Transverse colon (tissue), 4 donors: ENCODE measurements at regions not wholly inside any gene's neighbourhood (a gene's known extent, or its start where the extent isn't known, plus 50 kb on each side); places are given as distances from the start of the nearest gene placed in this dataset.
"Not testable (repeated sequence)": the region's sequence is repeated elsewhere in the genome, so short reads cannot be mapped to it uniquely, and the experiment has no call there.

Source experiments
- DNase-seq: peaks from one replicate; pipeline ENCODE4 v3.0.0-alpha.2; 2019
- H3K27ac ChIP-seq, 4 donors: fragments of 200-600 bp; sonication (generic); 2 replicates each; pipeline ENCODE4 v1.5.1; 2016 to 2018; ENCODE audit warnings: inconsistent platforms in 4 of 4
- H3K27me3 ChIP-seq: fragments of 200-600 bp; sonication (generic); 2 replicates; pipeline ENCODE4 v1.5.1; 2017; ENCODE audit warnings: inconsistent platforms
- H3K36me3 ChIP-seq, 4 donors: fragments of 200-600 bp; sonication (generic); 2 replicates each; pipeline ENCODE4 v1.5.1; 2017 to 2019; ENCODE audit warnings: inconsistent platforms in 4 of 4
- H3K4me1 ChIP-seq, 4 donors: fragments of 200-600 bp; sonication (generic); 2 replicates each; pipeline ENCODE4 v1.5.1; 2017 to 2020; ENCODE audit warnings: inconsistent platforms in 4 of 4
- H3K4me3 ChIP-seq, 4 donors: fragments of 200-600 bp; sonication (generic); 1 replicate in 1 of 4; 2 replicates in 3 of 4; pipeline versions ENCODE4 v1.5.1 to v1.6.1; 2017 to 2019; ENCODE audit warnings: inconsistent platforms in 4 of 4
- H3K9me3 ChIP-seq, 2 donors: fragments of 200-600 bp; sonication (generic); 2 replicates each; pipeline ENCODE4 v1.5.1; 2017 to 2019; ENCODE audit warnings: inconsistent platforms in 2 of 2
- CTCF ChIP-seq, 5 experiments: fragments of 200-600 bp in 3 of 5; fragments of 450-650 bp in 2 of 5; sonication (generic) in 3 of 5; IDR thresholded peaks; 1 replicate in 2 of 5; 2 replicates in 3 of 5; pipeline ENCODE4 v1.5.1; 2016 to 2017; ENCODE audit warnings: antibody characterized with exemption in 5 of 5, inconsistent platforms in 3 of 5, mild to moderate bottlenecking in 2 of 5, moderate library complexity in 1 of 5
- EP300 ChIP-seq: sonication (generic); formaldehyde crosslinking; IDR thresholded peaks from one replicate; pipeline ENCODE4 v1.6.1; 2017; ENCODE audit warnings: antibody characterized with exemption, low read depth
- POLR2A ChIP-seq: fragments of 450-650 bp; IDR thresholded peaks from one replicate; pipeline ENCODE4 v1.6.1; 2016; ENCODE audit warnings: antibody characterized with exemption, mild to moderate bottlenecking, moderate library complexity
- POLR2AphosphoS5 ChIP-seq, 3 donors: sonication (generic); formaldehyde crosslinking; IDR thresholded peaks; one replicate each; pipeline ENCODE4 v1.6.1; 2016; ENCODE audit warnings: antibody characterized with exemption in 3 of 3
- WGBS, 2 donors: methylation state at CpG; one replicate each; pipeline ENCODE4 v1.1.5; 2018; ENCODE audit warnings: low coverage in 1 of 2; 5-methylcytosine and 5-hydroxymethylcytosine counted together
- in situ Hi-C, 4 donors: fragments of 200-750 bp; cut with MboI; loops; one replicate each; pipeline versions ENCODE4 v1.15.0 to v1.15.1; 2017; ENCODE audit warnings: low sequenced_read_pairs in 3 of 4, low pct_ligation_motif_present in 1 of 4, low pct_unique_long_range_greater_than_20kb in 1 of 4
- intact Hi-C: fragments of 100-400 bp; cut with DNase I; formaldehyde crosslinking; loops from one replicate; pipeline ENCODE4 v1.15.1; 2023; ENCODE audit warnings: low total_unique reads

- TF ChIP-seq CTCF (IDR thresholded peaks at IDR 0.05) (no peak), POLR2A (no peak), POLR2AphosphoS5 (IDR thresholded peaks at IDR 0.05) (no peak), EP300 (no peak)
- no peak overlapping the region for H3K4me3 ChIP-seq
- H3K27ac ChIP-seq: no peak overlapping the region
- intact Hi-C loops: no loop called here
- H3K27me3 ChIP-seq: no peaks in the 10 kb centered on the region
- WGBS, 2 donors: 70% methylated on average over 2 of the region's 2 CpGs; no CpG with 5 or more reads in 1 of the 2 donors
- H3K4me1 ChIP-seq: peaks cover 0 to 10% (median 2%) of the 10 kb centered on the region in 4 donors
- no peaks in the 10 kb centered on the region for H3K36me3 ChIP-seq
- in situ Hi-C loops: no loop called here
- DNase-seq: no peak
- H3K9me3 ChIP-seq: no peaks in the 10 kb centered on the region
Measured at GRCh38 chr4:69026974-69027373, 69.3 kb upstream of the UGT2B7 start.

- TF ChIP-seq POLR2A (no peak), CTCF (IDR thresholded peaks at IDR 0.05) (no peak), POLR2AphosphoS5 (IDR thresholded peaks at IDR 0.05) (no peak), EP300 (no peak)
- intact Hi-C loops (no loop called here), in situ Hi-C loops (no loop called here)
- Histone ChIP-seq H3K9me3 (peaks cover 0 to 2% of the 10 kb centered on the region in 2 donors), H3K4me3 (no peak overlapping the region), H3K27ac (no peak overlapping the region), H3K4me1 (peaks cover 0 to 2% (median 0%) of the 10 kb centered on the region in 4 donors), H3K27me3 (no peaks in the 10 kb centered on the region), H3K36me3 (no peaks in the 10 kb centered on the region)
- 86 to 97% methylated on average over 4 of the region's 4 CpGs for WGBS, 2 donors
- DNase-seq: no peak
Measured at GRCh38 chr4:69030326-69030725, 65.9 kb upstream of the UGT2B7 start.

GRCh38 chr4:69032847-69033638, 63.2 kb upstream of the UGT2B7 start:
- intact Hi-C loops (no loop called here), in situ Hi-C loops (no loop called here)
- Histone ChIP-seq H3K4me3 (no peak overlapping the region), H3K27ac (no peak overlapping the region), H3K36me3 (no peaks in the 10 kb centered on the region), H3K27me3 (no peaks in the 10 kb centered on the region), H3K9me3 (peaks cover 3 to 4% of the 10 kb centered on the region in 2 donors), H3K4me1 (no peaks in the 10 kb centered on the region)
- 56 to 67% methylated on average over 2 of the region's 2 CpGs for WGBS, 2 donors
- peak; percentile 23 for DNase-seq
- no peak for TF ChIP-seq CTCF (IDR thresholded peaks at IDR 0.05)
- TF ChIP-seq POLR2AphosphoS5 (IDR thresholded peaks at IDR 0.05): no peak
- TF ChIP-seq POLR2A: no peak
- no peak for TF ChIP-seq EP300

- H3K4me3 ChIP-seq, H3K4me1 ChIP-seq, intact Hi-C loops, in situ Hi-C loops, H3K9me3 ChIP-seq, DNase-seq, H3K27me3 ChIP-seq, H3K36me3 ChIP-seq, H3K27ac ChIP-seq: not testable (repeated sequence)
- 45 to 50% methylated on average over 1 to 3 of the region's 3 CpGs for WGBS, 2 donors
Measured at GRCh38 chr4:69034315-69034740, 61.9 kb upstream of the UGT2B7 start.

GRCh38 chr4:69038582-69038981, 57.7 kb upstream of the UGT2B7 start:
- no peak overlapping the region for H3K27ac ChIP-seq
- H3K4me1 ChIP-seq: no peaks in the 10 kb centered on the region
- H3K4me3 ChIP-seq: no peak overlapping the region
- intact Hi-C loops: no loop called here
- in situ Hi-C loops: no loop called here
- DNase-seq: no peak
- TF ChIP-seq CTCF (IDR thresholded peaks at IDR 0.05) (no peak), POLR2AphosphoS5 (IDR thresholded peaks at IDR 0.05) (no peak), POLR2A (no peak), EP300 (no peak)
- H3K27me3 ChIP-seq: no peaks in the 10 kb centered on the region
- H3K36me3 ChIP-seq: no peaks in the 10 kb centered on the region
- H3K9me3 ChIP-seq: peaks cover 3 to 4% of the 10 kb centered on the region in 2 donors
- WGBS, 2 donors: 56 to 69% methylated on average over 3 to 4 of the region's 4 CpGs
